Suprapubic skin (tissue), 4 donors: ENCODE measurements at regions not wholly inside any gene's neighbourhood (a gene's known extent, or its start where the extent isn't known, plus 50 kb on each side); places are given as distances from the start of the nearest gene placed in this dataset.

Experiments
- DNase-seq, 2 donors: peaks; one replicate each; pipeline ENCODE4 v3.0.0-alpha.2; 2019; ENCODE audit warnings: low spot score in 2 of 2
- H3K27ac ChIP-seq: fragments of 200-600 bp; sonication (generic); one replicate; pipeline ENCODE4 v1.5.1; 2019
- H3K27me3 ChIP-seq: fragments of 200-600 bp; sonication (generic); one replicate; pipeline ENCODE4 v1.5.1; 2019
- H3K36me3 ChIP-seq: fragments of 200-600 bp; sonication (generic); one replicate; pipeline ENCODE4 v1.5.1; 2019
- H3K4me1 ChIP-seq: fragments of 200-600 bp; sonication (generic); one replicate; pipeline ENCODE4 v1.5.1; 2019
- H3K4me3 ChIP-seq: fragments of 200-600 bp; sonication (generic); one replicate; pipeline ENCODE4 v1.5.1; 2019; ENCODE audit warnings: mild to moderate bottlenecking
- H3K9me3 ChIP-seq: fragments of 200-600 bp; sonication (generic); one replicate; pipeline ENCODE4 v1.5.1; 2019
- CTCF ChIP-seq, 2 donors: fragments of 200-600 bp in 1 of 2; fragments of 450-650 bp in 1 of 2; sonication (generic) in 1 of 2; IDR thresholded peaks; one replicate each; pipeline ENCODE4 v1.5.1; 2016 to 2019; ENCODE audit warnings: antibody characterized with exemption in 2 of 2, mild to moderate bottlenecking in 1 of 2, moderate library complexity in 1 of 2
- EP300 ChIP-seq: sonication (generic); formaldehyde crosslinking; IDR thresholded peaks from one replicate; pipeline ENCODE4 v1.6.1; 2017; ENCODE audit warnings: antibody characterized with exemption
- POLR2A ChIP-seq, 2 donors: fragments of 450-650 bp; IDR thresholded peaks; one replicate each; pipeline ENCODE4 v1.6.1; 2017; ENCODE audit warnings: antibody characterized with exemption in 2 of 2, mild to moderate bottlenecking in 2 of 2, moderate library complexity in 2 of 2
- POLR2AphosphoS5 ChIP-seq, 3 donors: sonication (generic); formaldehyde crosslinking; IDR thresholded peaks; one replicate each; pipeline ENCODE4 v1.6.1; 2017; ENCODE audit warnings: antibody characterized with exemption in 3 of 3
- WGBS: methylation state at CpG from one replicate; pipeline ENCODE4 v1.1.5; 2018; 5-methylcytosine and 5-hydroxymethylcytosine counted together

GRCh38 chr5:51566953-51567352 lies 183.7 kb downstream of the ISL1 start:
- no peak overlapping the region for H3K4me3 ChIP-seq
- 30% methylated on average over 1 of the region's 1 CpG for WGBS

GRCh38 chr5:51567636-51568035 lies 184.4 kb downstream of the ISL1 start:
- TF ChIP-seq CTCF (IDR thresholded peaks at IDR 0.05) (no peak), POLR2AphosphoS5 (IDR thresholded peaks at IDR 0.05) (no peak), EP300 (no peak), POLR2A (IDR thresholded peaks at IDR 0.05) (no peak)
- no peaks in the 10 kb centered on the region for H3K4me1 ChIP-seq
- no peak overlapping the region for H3K27ac ChIP-seq
- no peaks in the 10 kb centered on the region for H3K36me3 ChIP-seq
- no peak overlapping the region for H3K4me3 ChIP-seq
- H3K9me3 ChIP-seq: no peaks in the 10 kb centered on the region
- DNase-seq: no peak
- no peaks in the 10 kb centered on the region for H3K27me3 ChIP-seq

More at GRCh38 chr5:51566953-51567352, 183.7 kb downstream of the ISL1 start:
- TF ChIP-seq EP300: no peak
- no peak for TF ChIP-seq POLR2AphosphoS5 (IDR thresholded peaks at IDR 0.05)
- no peak for TF ChIP-seq CTCF (IDR thresholded peaks at IDR 0.05)
- no peak for TF ChIP-seq POLR2A (IDR thresholded peaks at IDR 0.05)
- no peak for DNase-seq
- no peaks in the 10 kb centered on the region for H3K4me1 ChIP-seq
- no peaks in the 10 kb centered on the region for H3K27me3 ChIP-seq
- H3K27ac ChIP-seq: no peak overlapping the region
- H3K9me3 ChIP-seq: no peaks in the 10 kb centered on the region
- H3K36me3 ChIP-seq: no peaks in the 10 kb centered on the region

GRCh38 chr5:51573835-51574234 lies 190.6 kb downstream of the ISL1 start:
- H3K27ac ChIP-seq: no peak overlapping the region
- WGBS: 53% methylated on average over 5 of the region's 5 CpGs

GRCh38 chr5:51582871-51583394 lies 199.7 kb downstream of the ISL1 start:
- Histone ChIP-seq H3K4me3 (no peak overlapping the region), H3K9me3 (no peaks in the 10 kb centered on the region), H3K36me3 (no peaks in the 10 kb centered on the region), H3K4me1 (no peaks in the 10 kb centered on the region), H3K27ac (no peak overlapping the region), H3K27me3 (no peaks in the 10 kb centered on the region)
- 24% methylated on average over 3 of the region's 3 CpGs for WGBS
- TF ChIP-seq POLR2A (IDR thresholded peaks at IDR 0.05) (no peak), CTCF (IDR thresholded peaks at IDR 0.05) (no peak), POLR2AphosphoS5 (IDR thresholded peaks at IDR 0.05) (no peak), EP300 (no peak)
- DNase-seq: no peak

More at GRCh38 chr5:51573835-51574234, 190.6 kb downstream of the ISL1 start:
- H3K4me1 ChIP-seq: no peaks in the 10 kb centered on the region
- no peak for DNase-seq
- no peak overlapping the region for H3K4me3 ChIP-seq
- H3K27me3 ChIP-seq: no peaks in the 10 kb centered on the region
- no peaks in the 10 kb centered on the region for H3K36me3 ChIP-seq
- TF ChIP-seq CTCF (IDR thresholded peaks at IDR 0.05) (no peak), EP300 (no peak), POLR2AphosphoS5 (IDR thresholded peaks at IDR 0.05) (no peak), POLR2A (IDR thresholded peaks at IDR 0.05) (no peak)
- H3K9me3 ChIP-seq: no peaks in the 10 kb centered on the region

- 72% methylated on average over 2 of the region's 2 CpGs for WGBS
- H3K27me3 ChIP-seq: no peaks in the 10 kb centered on the region
- no peaks in the 10 kb centered on the region for H3K36me3 ChIP-seq
- H3K27ac ChIP-seq: no peak overlapping the region
- no peak overlapping the region for H3K4me3 ChIP-seq
- H3K4me1 ChIP-seq: no peaks in the 10 kb centered on the region
- no peak for DNase-seq
- TF ChIP-seq POLR2A (IDR thresholded peaks at IDR 0.05) (no peak), CTCF (IDR thresholded peaks at IDR 0.05) (no peak), POLR2AphosphoS5 (IDR thresholded peaks at IDR 0.05) (no peak), EP300 (no peak)
- H3K9me3 ChIP-seq: no peaks in the 10 kb centered on the region
Measured at GRCh38 chr5:51598026-51598425, 214.8 kb downstream of the ISL1 start.
